Prostate gland (tissue), 2 donors: ENCODE measurements at regions not wholly inside any gene's neighbourhood (a gene's known extent, or its start where the extent isn't known, plus 50 kb on each side); places are given as distances from the start of the nearest gene placed in this dataset.

Source experiments
- DNase-seq: peaks from one replicate; pipeline ENCODE4 v3.0.0-alpha.2; 2019; ENCODE audit warnings: low spot score
- H3K27ac ChIP-seq, 2 donors: fragments of 200-600 bp; sonication (generic); 2 replicates each; pipeline ENCODE4 v1.5.1; 2017 to 2019
- H3K27me3 ChIP-seq: fragments of 200-600 bp; sonication (generic); replicated peaks from 2 replicates; pipeline ENCODE4 v1.5.1; 2019; ENCODE audit not compliant: insufficient read depth
- H3K36me3 ChIP-seq, 2 donors: fragments of 200-600 bp; sonication (generic); 1 replicate in 1 of 2; 2 replicates in 1 of 2; pipeline versions ENCODE4 v1.5.1 to v1.8.1; 2017 to 2019
- H3K4me1 ChIP-seq: fragments of 200-600 bp; sonication (generic); replicated peaks from 2 replicates; pipeline ENCODE4 v1.5.1; 2019
- H3K4me3 ChIP-seq, 2 donors: fragments of 200-600 bp; sonication (generic); 2 replicates each; pipeline ENCODE4 v1.5.1; 2017 to 2019
- H3K9me3 ChIP-seq: fragments of 200-600 bp; sonication (generic); 2 replicates; pipeline ENCODE4 v1.5.1; 2017
- CTCF ChIP-seq, 4 experiments: fragments of 200-600 bp in 2 of 4; fragments of 450-650 bp in 2 of 4; sonication (generic) in 2 of 4; IDR thresholded peaks; 1 replicate in 3 of 4; 2 replicates in 1 of 4; pipeline ENCODE4 v1.5.1; 2016 to 2019; ENCODE audit warnings: antibody characterized with exemption in 4 of 4, mild to moderate bottlenecking in 2 of 4, moderate library complexity in 2 of 4
- POLR2A ChIP-seq: fragments of 450-650 bp; IDR thresholded peaks from one replicate; pipeline ENCODE4 v1.6.1; 2016; ENCODE audit warnings: antibody characterized with exemption, mild to moderate bottlenecking
- POLR2AphosphoS5 ChIP-seq: sonication (generic); formaldehyde crosslinking; IDR thresholded peaks from one replicate; pipeline ENCODE4 v1.6.1; 2017; ENCODE audit warnings: antibody characterized with exemption
- WGBS: methylation state at CpG from one replicate; pipeline ENCODE4 v1.1.5; 2018; 5-methylcytosine and 5-hydroxymethylcytosine counted together
- intact Hi-C: fragments of 100-400 bp; cut with DNase I; formaldehyde crosslinking; loops from one replicate; pipeline ENCODE4 v1.14.2; 2022

DNA sequence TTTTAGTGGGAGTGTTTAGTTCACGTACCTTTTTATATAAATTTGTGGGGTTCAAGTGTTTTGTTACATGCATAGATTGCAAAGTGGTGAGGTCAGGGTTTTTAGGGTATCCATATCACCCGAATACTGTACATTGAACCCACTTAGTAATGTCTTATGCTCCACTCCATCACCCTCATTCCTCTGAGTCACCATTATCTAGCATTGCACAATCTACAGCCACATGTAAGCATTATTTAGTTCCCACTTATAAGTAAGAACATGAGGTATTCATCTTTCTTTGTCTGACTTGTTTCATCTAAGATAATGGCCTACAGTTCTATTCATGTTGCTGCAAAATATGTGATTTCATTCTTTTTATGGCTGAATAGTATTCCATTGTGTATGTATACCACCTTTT is 583.7 kb upstream of the LRFN5 start:
- no peaks in the 10 kb centered on the region for H3K4me1 ChIP-seq
- H3K9me3 ChIP-seq: no peaks in the 10 kb centered on the region
- intact Hi-C loops: no loop called here
- no peak for TF ChIP-seq CTCF (IDR thresholded peaks at IDR 0.05)
- no peak for TF ChIP-seq POLR2A
- no peak for TF ChIP-seq POLR2AphosphoS5
- no peak for DNase-seq
- H3K27me3 ChIP-seq: no peaks in the 10 kb centered on the region
- no peaks in the 10 kb centered on the region for H3K36me3 ChIP-seq
- 87% methylated on average over 2 of the region's 2 CpGs for WGBS
- no peak overlapping the region for H3K4me3 ChIP-seq
- no peak overlapping the region for H3K27ac ChIP-seq

GRCh38 chr14:41016213-41016612 is 590.5 kb upstream of the LRFN5 start:
- WGBS: 14% methylated on average over 4 of the region's 4 CpGs
- H3K27ac ChIP-seq: no peak overlapping the region
- TF ChIP-seq POLR2A (no peak), CTCF (IDR thresholded peaks at IDR 0.05) (no peak), POLR2AphosphoS5 (no peak)
- H3K27me3 ChIP-seq: no peaks in the 10 kb centered on the region
- H3K9me3 ChIP-seq: no peaks in the 10 kb centered on the region
- no peaks in the 10 kb centered on the region for H3K36me3 ChIP-seq
- DNase-seq: no peak
- intact Hi-C loops: no loop called here
- H3K4me3 ChIP-seq: no peak overlapping the region
- H3K4me1 ChIP-seq: no peaks in the 10 kb centered on the region

- no peak for DNase-seq
- Histone ChIP-seq H3K27me3 (no peaks in the 10 kb centered on the region), H3K4me3 (no peak overlapping the region), H3K4me1 (no peaks in the 10 kb centered on the region), H3K27ac (no peak overlapping the region), H3K9me3 (no peaks in the 10 kb centered on the region), H3K36me3 (no peaks in the 10 kb centered on the region)
- intact Hi-C loops: no loop called here
- TF ChIP-seq CTCF (IDR thresholded peaks at IDR 0.05) (no peak), POLR2AphosphoS5 (no peak), POLR2A (no peak)
- 86% methylated on average over 3 of the region's 3 CpGs for WGBS
These were observed 606.3 kb upstream of the LRFN5 start for GRCh38 chr14:41000350-41000749.

DNA sequence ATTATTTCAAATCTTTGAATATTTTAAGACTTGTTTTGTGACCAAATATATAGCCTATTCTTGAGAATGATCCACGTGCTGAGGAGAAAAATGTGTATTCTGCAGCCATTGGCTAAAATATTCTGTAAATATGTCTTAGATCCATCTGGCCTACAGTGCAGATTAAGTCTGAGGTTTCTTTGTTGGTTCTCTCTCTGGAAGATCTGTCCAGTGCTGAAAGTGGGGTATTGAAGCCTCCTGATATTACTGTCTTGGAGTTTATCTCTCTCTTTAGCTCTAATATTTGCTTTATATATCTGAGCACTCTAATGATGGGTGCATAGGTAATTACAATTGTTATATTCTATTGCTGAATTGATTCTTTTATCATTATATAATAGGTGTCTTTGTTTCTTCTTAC is 617.4 kb upstream of the LRFN5 start:
- H3K27me3 ChIP-seq: no peaks in the 10 kb centered on the region
- no peak overlapping the region for H3K27ac ChIP-seq
- H3K4me3 ChIP-seq: no peak overlapping the region
- TF ChIP-seq POLR2AphosphoS5 (no peak), POLR2A (no peak), CTCF (IDR thresholded peaks at IDR 0.05) (no peak)
- no peaks in the 10 kb centered on the region for H3K9me3 ChIP-seq
- 40% methylated on average over 1 of the region's 1 CpG for WGBS
- no peaks in the 10 kb centered on the region for H3K4me1 ChIP-seq
- H3K36me3 ChIP-seq: no peaks in the 10 kb centered on the region
- intact Hi-C loops: no loop called here
- DNase-seq: no peak

- Histone ChIP-seq H3K36me3 (no peaks in the 10 kb centered on the region), H3K27ac (no peak overlapping the region), H3K4me3 (no peak overlapping the region), H3K4me1 (no peaks in the 10 kb centered on the region), H3K9me3 (no peaks in the 10 kb centered on the region), H3K27me3 (no peaks in the 10 kb centered on the region)
- WGBS: 78% methylated on average over 3 of the region's 3 CpGs
- no peak for TF ChIP-seq CTCF (IDR thresholded peaks at IDR 0.05)
- TF ChIP-seq POLR2A: no peak
- TF ChIP-seq POLR2AphosphoS5: no peak
- DNase-seq: no peak
- intact Hi-C loops: no loop called here
These were observed 619.2 kb upstream of the LRFN5 start for GRCh38 chr14:40987481-40987880.
